ENCODE measurements at regions not wholly inside any gene's neighbourhood (a gene's known extent, or its start where the extent isn't known, plus 50 kb on each side); places are given as distances from the start of the nearest gene placed in this dataset.

DNA sequence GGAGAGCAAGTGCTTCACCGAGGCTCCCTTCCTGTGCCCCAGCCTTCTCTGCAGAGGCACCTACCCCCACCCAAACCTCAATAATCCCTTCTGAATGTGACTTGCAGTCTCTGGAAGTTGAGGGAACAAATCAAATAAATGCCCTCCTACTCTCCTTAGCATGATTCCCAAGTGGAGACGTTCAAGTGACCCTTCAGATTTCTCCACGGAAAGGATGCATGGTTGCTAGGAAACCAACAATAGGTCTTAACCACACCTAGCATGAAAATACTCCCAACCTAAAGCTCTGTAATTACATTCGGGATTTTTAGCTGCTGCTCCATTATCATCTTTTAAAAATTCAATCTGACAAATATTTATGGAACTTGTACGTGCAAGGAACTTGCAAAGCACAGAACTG is 50.2 kb upstream of the CABLES1 start:
- TF ChIP-seq SP1 (IDR thresholded peaks at IDR 0.05; ENCODE audit: low read depth), result no peak
- no peak for TF ChIP-seq ELF1 (IDR thresholded peaks at IDR 0.05; ENCODE audit: borderline replicate concordance, low read depth)
- TF ChIP-seq FOSL1 (IDR thresholded peaks at IDR 0.05; ENCODE audit: low read depth), result no peak
- no peak for TF ChIP-seq ZNF274 (IDR thresholded peaks at IDR 0.05; ENCODE audit: low read depth, low read length)
- no peak for TF ChIP-seq CEBPB (IDR thresholded peaks at IDR 0.05; ENCODE audit: low read depth)
- TF ChIP-seq YY1 (IDR thresholded peaks at IDR 0.05; ENCODE audit: extremely low read depth, insufficient replicate concordance, low read depth, low read length), result no peak
- no peak for TF ChIP-seq EZH2 (IDR thresholded peaks at IDR 0.05)
- TF ChIP-seq, protein P1, sequence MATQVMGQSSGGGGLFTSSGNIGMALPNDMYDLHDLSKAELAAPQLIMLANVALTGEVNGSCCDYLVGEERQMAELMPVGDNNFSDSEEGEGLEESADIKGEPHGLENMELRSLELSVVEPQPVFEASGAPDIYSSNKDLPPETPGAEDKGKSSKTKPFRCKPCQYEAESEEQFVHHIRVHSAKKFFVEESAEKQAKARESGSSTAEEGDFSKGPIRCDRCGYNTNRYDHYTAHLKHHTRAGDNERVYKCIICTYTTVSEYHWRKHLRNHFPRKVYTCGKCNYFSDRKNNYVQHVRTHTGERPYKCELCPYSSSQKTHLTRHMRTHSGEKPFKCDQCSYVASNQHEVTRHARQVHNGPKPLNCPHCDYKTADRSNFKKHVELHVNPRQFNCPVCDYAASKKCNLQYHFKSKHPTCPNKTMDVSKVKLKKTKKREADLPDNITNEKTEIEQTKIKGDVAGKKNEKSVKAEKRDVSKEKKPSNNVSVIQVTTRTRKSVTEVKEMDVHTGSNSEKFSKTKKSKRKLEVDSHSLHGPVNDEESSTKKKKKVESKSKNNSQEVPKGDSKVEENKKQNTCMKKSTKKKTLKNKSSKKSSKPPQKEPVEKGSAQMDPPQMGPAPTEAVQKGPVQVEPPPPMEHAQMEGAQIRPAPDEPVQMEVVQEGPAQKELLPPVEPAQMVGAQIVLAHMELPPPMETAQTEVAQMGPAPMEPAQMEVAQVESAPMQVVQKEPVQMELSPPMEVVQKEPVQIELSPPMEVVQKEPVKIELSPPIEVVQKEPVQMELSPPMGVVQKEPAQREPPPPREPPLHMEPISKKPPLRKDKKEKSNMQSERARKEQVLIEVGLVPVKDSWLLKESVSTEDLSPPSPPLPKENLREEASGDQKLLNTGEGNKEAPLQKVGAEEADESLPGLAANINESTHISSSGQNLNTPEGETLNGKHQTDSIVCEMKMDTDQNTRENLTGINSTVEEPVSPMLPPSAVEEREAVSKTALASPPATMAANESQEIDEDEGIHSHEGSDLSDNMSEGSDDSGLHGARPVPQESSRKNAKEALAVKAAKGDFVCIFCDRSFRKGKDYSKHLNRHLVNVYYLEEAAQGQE (IDR thresholded peaks at IDR 0.05; ENCODE audit: low read depth), result no peak
- TF ChIP-seq POLR2AphosphoS5 (IDR thresholded peaks at IDR 0.05; ENCODE audit: low read depth, low read length), result no peak
- TF ChIP-seq EZH2phosphoT487 (IDR thresholded peaks at IDR 0.05; ENCODE audit: borderline replicate concordance), result no peak
- no peaks in the 10 kb centered on the region for H3K9me3 ChIP-seq (ENCODE audit: control insufficient read depth in 1 of 2, insufficient read depth in 1 of 2, low read depth in 1 of 2, low read length in 2 of 2)
- DNase-seq (ENCODE audit: low read depth, low spot score) (no peak), ATAC-seq (no peak)
- H3K27me3 ChIP-seq (ENCODE audit: insufficient read depth, low read length), result no peaks in the 10 kb centered on the region
- intact Hi-C loops (cut with micrococcal nuclease), result no loop called here
- BruUV-seq (replicated peaks), result no TSS peak
- H2AFZ ChIP-seq (ENCODE audit: low read depth, low read length, poor library complexity, severe bottlenecking), result no peak overlapping the region
- no peak overlapping the region for H3K9ac ChIP-seq (ENCODE audit: low read length)
- ChIA-PET CTCF (interaction anchor here (1.1 kb wide), 1 partner anchor 10 kb away, joined by 3 read pairs; no protein-coding TSS in a partner anchor), RAD21 (ENCODE audit: low non-redundant PET in 1 of 2, low total read pairs in 2 of 2, uncharacterized antibody in 2 of 2, unreplicated experiment in 2 of 2) (no interaction called here), POLR2A (no interaction called here)
- H3K9me2 ChIP-seq (ENCODE audit: insufficient read depth), result no peaks in the 10 kb centered on the region
- no peaks in the 10 kb centered on the region for H3K36me3 ChIP-seq (ENCODE audit: control insufficient read depth in 1 of 2, insufficient read depth in 2 of 2, low read length in 2 of 2)
- H3K79me2 ChIP-seq (ENCODE audit: insufficient read depth, low read length), result no peaks in the 10 kb centered on the region
- H3K4me3 ChIP-seq (replicated peaks in 1 of 2; ENCODE audit: low read depth in 1 of 2, low read length in 2 of 2), result no peak overlapping the region
- H3K4me1 ChIP-seq (ENCODE audit: control insufficient read depth in 1 of 2, insufficient read depth in 2 of 2, low read length in 2 of 2), result no peaks in the 10 kb centered on the region
- no peaks in the 10 kb centered on the region for H4K20me1 ChIP-seq (ENCODE audit: insufficient read depth)
- no peak overlapping the region for H3K4me2 ChIP-seq (ENCODE audit: low read length)
- H3K27ac ChIP-seq (ENCODE audit: low read depth, low read length), result no peak overlapping the region

Data from HCT116 (cell line).